PC-9 (cell line): ENCODE measurements at regions not wholly inside any gene's neighbourhood (a gene's known extent, or its start where the extent isn't known, plus 50 kb on each side); places are given as distances from the start of the nearest gene placed in this dataset.

Source experiments
- CTCF ChIP-seq: fragments of 200-600 bp; sonication (generic); conservative IDR thresholded peaks from 2 replicates; pipeline ENCODE4 v1.6.1; 2017; ENCODE audit warnings: mixed run types, antibody characterized with exemption, mild to moderate bottlenecking, moderate library complexity
- EZH2 ChIP-seq: fragments of 200-600 bp; sonication (generic); IDR thresholded peaks from 2 replicates; pipeline ENCODE4 v1.8.0; 2017; ENCODE audit warnings: antibody characterized with exemption, low read depth

- no peak for TF ChIP-seq EZH2
- TF ChIP-seq CTCF, result no peak
Observed at GRCh38 chr4:79247695-79248394, 78.0 kb downstream of the NAA11 start.
